ENCODE measurements at regions not wholly inside any gene's neighbourhood (a gene's known extent, or its start where the extent isn't known, plus 50 kb on each side); places are given as distances from the start of the nearest gene placed in this dataset.

DNA sequence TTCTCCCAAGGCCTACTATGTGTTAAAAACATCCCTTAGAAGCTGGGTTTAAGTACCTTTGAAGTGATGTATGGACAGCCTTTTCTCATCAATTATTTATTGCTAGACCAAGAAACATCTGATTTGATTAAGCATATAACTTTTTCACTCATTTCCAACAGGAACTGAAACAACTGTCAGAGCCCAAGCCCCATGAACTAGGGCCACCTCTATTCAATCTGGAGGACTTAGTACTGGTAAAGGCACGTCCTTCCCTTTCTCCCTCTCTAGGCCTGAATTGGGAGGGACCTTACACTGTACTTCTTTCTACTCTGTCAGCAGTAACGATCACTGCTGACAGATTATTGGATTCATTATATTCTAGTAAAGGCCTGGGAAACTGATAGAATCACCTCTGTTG lies 612.0 kb upstream of the CDH8 start:
- DNase-seq (ENCODE audit: low spot score), result no peak

GRCh38 chr16:62644030-62644812 lies 608.0 kb upstream of the CDH8 start:
- DNase-seq (ENCODE audit: low spot score), result no peak

DNA sequence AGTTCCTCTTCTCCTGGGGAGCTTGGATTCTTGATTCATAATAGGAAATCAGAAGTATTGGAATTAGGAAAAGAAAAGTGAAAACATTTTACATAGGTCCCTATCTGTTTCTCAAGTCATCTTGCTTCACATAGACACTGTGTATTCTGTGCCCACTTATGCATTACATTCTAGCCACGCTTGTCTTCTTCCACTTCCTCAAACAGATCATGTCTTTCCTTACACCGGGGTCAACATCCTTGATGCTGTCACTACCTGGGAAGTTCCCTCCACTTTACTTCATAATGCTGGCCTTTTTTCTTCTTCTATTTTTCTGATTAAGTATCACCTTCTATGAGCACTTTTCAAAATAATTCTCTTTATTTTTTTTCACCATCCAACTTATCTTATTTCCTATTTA lies 606.4 kb upstream of the CDH8 start:
- no peak for DNase-seq (ENCODE audit: low spot score)

DNA sequence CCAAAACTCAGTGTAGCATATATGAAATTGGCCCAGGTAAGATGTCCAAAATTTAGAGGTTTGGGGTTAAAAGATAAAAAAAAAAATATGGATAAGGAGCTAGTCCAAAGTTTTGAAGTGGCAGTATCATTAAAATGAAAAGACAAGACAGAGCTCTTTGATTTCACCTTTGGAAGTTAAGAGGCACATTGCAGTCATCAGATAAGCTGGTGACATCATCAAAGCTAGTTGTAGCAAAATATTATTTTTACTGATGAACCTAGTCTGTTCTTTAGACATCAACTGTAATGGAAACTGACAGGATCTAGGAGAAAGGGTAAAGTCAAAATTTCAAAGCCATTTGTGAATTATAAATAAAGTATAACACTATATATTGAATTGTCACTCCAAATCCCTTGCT lies 603.7 kb upstream of the CDH8 start:
- DNase-seq (ENCODE audit: low spot score), result no peak

DNA sequence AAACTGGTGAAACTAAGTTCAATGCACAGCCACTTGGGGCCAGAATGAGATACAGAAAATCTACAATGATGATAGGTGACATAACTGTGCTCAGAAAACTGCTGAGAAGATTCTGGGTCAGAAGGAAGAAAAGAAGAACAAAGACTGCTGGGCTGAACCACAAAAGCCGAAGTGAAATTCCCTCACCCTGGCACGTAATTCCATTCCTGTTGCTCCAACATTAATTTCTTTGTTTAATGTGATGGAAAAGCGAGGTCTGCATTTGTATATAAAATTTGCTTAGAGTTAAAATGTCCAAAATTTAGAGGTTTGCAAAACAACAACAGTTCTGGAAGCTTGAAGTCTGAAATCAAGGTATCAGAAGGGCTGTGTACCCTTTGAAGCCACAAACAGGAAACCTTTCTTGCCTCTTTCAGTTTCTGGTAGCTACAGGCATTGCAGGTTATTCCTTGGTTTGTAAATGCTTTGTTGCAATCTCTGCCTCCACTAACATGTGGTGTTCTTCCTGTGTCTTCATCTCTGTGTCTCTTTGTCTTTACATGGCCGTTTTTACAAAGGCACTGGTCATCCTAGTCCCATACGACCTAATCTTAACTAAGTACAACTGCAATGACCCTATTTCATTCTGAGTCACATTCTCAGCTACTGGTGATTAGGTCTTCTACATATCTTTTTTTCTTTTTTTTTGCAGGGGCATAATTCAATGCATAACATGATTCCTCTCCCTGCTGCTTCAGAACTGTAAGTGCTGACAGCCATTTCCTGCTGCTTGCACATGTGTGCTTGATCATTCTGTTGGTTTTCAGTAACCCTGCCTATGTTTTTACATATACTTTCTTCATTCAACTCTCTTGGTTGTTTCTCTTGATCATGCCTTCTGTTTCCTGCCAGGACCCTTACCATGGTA lies 603.0 kb upstream of the CDH8 start:
- DNase-seq (ENCODE audit: low spot score), result peak; percentile 1

GRCh38 chr16:62638324-62638911 lies 602.2 kb upstream of the CDH8 start:
- no peak for DNase-seq (ENCODE audit: low spot score)

GRCh38 chr16:62625326-62625725 lies 589.1 kb upstream of the CDH8 start:
- no peak for DNase-seq (ENCODE audit: low spot score)

- no peak for DNase-seq (ENCODE audit: low spot score)
These were observed 584.0 kb upstream of the CDH8 start for GRCh38 chr16:62620275-62620674.

DNA sequence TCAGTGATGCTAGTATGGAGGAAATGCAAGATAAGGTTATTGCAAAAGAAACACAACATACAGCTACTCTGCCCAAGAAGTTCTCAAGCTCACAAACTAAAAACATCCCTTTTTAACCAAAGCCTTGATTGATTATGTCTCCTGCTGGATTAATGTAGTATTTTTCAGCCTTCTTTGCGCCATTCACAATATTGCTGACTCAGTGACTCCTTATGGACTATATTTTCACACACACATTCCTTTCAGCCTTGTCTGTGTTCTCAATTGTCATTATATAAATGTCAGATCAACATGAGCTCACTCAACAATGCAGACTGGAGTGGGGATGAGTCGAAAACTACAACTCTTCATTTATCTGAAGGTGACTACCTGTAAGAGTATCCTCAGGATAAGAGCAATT lies 579.3 kb upstream of the CDH8 start:
- no peak for DNase-seq (ENCODE audit: low spot score)

GRCh38 chr16:62610291-62610690 lies 574.1 kb upstream of the CDH8 start:
- no peak for DNase-seq (ENCODE audit: low spot score)

DNA sequence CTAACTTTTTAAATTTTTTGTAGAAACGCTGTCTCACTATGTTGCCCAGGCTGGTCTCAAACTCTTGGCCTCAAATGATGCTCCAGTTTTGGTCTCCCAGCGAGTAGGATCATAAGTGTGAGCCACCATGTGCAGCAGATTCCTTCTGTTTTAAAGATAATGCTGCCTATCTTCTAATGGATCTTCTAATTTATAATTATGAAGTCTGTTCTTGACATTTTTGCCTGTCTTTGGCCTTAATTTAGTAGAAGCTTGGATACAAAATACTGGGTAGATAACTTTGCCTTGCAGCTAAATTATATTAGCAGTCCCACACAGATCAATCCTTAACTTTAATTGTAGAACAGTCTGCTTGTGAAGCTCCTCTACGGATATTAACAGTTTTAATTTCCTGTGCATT lies 566.6 kb upstream of the CDH8 start:
- no peak for DNase-seq (ENCODE audit: low spot score)

- no peak for DNase-seq (ENCODE audit: low spot score)
These were observed 561.6 kb upstream of the CDH8 start for GRCh38 chr16:62597875-62598274.

- DNase-seq (ENCODE audit: low spot score), result no peak
These were observed 560.3 kb upstream of the CDH8 start for GRCh38 chr16:62596584-62596983.

DNA sequence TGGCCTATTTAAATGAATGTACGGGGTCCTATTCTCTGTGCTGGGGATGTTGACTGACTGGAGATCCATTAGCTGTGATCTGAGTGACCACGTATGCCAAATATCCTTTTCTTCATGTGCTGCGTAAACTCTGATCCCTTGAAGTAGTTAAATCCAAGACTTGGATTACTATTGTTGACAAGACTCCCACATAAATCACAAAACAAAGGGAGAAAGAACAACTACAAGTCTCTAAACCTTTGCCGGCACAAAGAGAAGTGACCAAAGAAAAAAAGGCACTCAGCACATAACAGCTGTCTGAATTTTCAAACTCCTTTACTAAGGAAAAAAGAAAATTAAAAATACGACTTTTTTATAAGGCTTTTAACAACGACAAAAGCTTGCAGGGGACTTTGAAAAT lies 559.9 kb upstream of the CDH8 start:
- DNase-seq (ENCODE audit: low spot score), result no peak

- DNase-seq (ENCODE audit: low spot score), result no peak
These were observed 550.1 kb upstream of the CDH8 start for GRCh38 chr16:62586128-62586862.

DNA sequence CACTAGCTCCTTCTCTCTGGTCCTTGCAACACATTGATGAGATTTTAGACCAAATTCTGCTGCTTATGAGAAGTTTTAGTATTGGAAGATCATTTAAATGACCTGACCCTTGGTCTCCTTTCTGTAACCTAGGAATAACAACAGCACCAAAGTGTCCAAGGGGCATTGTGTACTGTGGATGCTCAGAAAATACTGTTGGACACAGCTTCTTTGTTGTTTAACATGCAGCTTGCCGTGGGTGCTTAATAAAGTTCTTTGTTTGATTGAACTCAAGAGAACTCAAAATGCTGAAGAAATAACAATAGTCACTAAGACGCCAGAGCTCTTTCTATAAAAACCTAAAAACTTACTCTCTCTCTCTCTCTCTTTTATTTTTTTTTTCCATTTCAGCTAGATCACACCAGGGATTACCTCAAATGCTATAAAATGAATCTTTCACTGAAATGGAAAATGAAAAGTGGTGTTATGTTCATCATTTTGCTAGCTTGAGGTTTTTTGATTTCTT lies 548.9 kb upstream of the CDH8 start:
- peak; percentile 96 for DNase-seq (ENCODE audit: low spot score)

GRCh38 chr16:62583414-62583813 lies 547.2 kb upstream of the CDH8 start:
- DNase-seq (ENCODE audit: low spot score), result no peak

DNA sequence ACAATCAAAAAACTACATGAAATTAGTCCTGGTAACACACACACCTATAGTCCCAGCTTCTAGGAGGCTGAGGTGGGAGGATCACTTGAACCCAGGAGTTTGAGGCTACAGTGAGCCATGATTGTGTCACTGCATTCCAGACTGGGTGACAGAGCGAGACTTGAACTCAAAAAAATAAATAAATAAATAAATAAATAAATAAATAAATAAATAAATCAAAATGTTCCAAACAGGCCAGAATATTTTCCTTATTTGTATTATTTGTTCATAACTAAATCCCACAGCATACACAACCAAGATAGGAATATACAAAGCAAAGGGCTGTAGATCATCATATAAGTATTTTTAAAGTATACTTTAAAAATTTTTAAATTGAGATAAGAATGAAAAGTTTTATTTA lies 537.2 kb upstream of the CDH8 start:
- DNase-seq (ENCODE audit: low spot score), result no peak

DNA sequence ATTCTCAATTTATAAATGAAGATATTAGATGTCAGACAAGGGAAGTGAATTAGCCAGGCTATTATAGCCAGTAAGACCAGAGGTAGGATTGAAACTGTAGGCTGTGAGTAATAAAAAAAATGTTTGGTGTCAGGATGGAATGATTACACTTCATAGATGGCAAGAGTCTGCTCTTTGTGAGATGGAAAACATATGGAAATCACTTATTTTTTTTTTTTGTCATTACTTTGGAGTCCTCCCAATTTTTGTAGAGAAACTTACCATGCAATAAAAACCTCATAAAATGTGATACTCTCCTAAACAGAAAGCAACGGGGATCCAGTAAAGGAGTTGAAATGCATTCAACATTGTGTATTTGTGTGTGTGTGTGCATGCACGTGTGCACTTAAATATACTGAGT lies 532.7 kb upstream of the CDH8 start:
- DNase-seq (ENCODE audit: low spot score), result no peak

DNA sequence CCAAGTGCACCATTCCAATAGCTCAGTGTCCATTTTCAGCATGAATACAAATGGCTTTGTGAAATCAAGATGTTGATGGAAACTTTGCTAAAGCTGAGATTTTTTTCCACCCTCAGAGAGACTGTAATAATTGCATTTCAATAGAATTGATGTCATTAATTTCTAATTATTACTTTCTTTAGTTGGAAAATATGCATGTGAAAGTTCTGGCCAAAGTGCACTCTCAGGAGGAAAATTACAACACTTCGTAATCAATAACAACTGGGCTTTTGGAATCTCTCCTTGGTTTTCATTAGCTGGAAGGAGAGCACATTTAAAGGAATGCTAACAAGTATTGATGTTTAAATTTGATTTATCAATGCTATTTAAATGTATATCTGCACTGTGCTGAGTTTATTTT lies 529.5 kb upstream of the CDH8 start:
- DNase-seq (ENCODE audit: low spot score), result no peak

GRCh38 chr16:62564291-62564690 lies 528.1 kb upstream of the CDH8 start:
- DNase-seq (ENCODE audit: low spot score), result no peak

GRCh38 chr16:62562121-62562520 lies 525.9 kb upstream of the CDH8 start:
- no peak for DNase-seq (ENCODE audit: low spot score)
